Upper lobe of left lung (tissue), 4 donors: ENCODE measurements at regions not wholly inside any gene's neighbourhood (a gene's known extent, or its start where the extent isn't known, plus 50 kb on each side); places are given as distances from the start of the nearest gene placed in this dataset.

ENCODE experiments used
- CTCF ChIP-seq, 6 experiments: fragments of 450-650 bp in 4 of 6; fragments of 200-600 bp in 2 of 6; sonication (generic) in 2 of 6; IDR thresholded peaks; one replicate each; pipeline ENCODE4 v1.5.1; 2016 to 2019; ENCODE audit warnings: antibody characterized with exemption in 6 of 6
- POLR2AphosphoS5 ChIP-seq, 2 donors: sonication (generic); formaldehyde crosslinking; IDR thresholded peaks; one replicate each; pipeline ENCODE4 v1.5.1; 2017; ENCODE audit warnings: antibody characterized with exemption in 2 of 2

DNA sequence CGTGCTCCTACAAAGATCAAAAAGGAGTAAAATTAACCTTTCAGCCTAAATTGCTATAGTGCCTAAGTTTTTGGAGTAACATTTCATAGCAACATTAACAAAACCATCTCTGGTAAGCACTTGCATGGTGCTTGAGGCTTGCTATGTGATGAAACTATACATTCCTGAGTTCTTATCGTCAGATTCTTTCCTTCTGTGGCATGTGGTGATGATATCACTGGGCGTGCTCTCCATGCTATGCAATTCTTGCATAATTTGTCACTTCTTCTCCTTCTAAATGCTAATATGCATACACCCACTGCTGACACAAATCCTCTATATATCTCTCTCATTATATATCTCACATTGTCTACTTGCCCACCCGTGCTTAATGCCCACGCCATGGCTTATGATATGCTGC, 2019.9 kb downstream of the MAT2B start:
- TF ChIP-seq POLR2AphosphoS5 (IDR thresholded peaks at IDR 0.05) (no peak), CTCF (IDR thresholded peaks at IDR 0.05) (no peak)
